Sigmoid colon (tissue), 6 donors: ENCODE measurements at regions not wholly inside any gene's neighbourhood (a gene's known extent, or its start where the extent isn't known, plus 50 kb on each side); places are given as distances from the start of the nearest gene placed in this dataset.

Experiments used
- DNase-seq: peaks from one replicate; pipeline ENCODE4 v3.0.0-alpha.2; 2019
- H3K27ac ChIP-seq, 4 donors: fragments of 200-600 bp; sonication (generic); one replicate each; pipeline ENCODE4 v1.5.1; 2016 to 2019; ENCODE audit warnings: mild to moderate bottlenecking in 1 of 4
- H3K27me3 ChIP-seq, 3 donors: fragments of 200-600 bp; sonication (generic); one replicate each; pipeline ENCODE4 v1.5.1; 2019; ENCODE audit warnings: mild to moderate bottlenecking in 1 of 3
- H3K36me3 ChIP-seq, 4 donors: fragments of 200-600 bp; sonication (generic); one replicate each; pipeline ENCODE4 v1.5.1; 2016 to 2019
- H3K4me1 ChIP-seq, 4 donors: fragments of 200-600 bp; sonication (generic); one replicate each; pipeline ENCODE4 v1.5.1; 2017 to 2019
- H3K4me3 ChIP-seq, 4 donors: fragments of 200-600 bp; sonication (generic); one replicate each; pipeline ENCODE4 v1.5.1; 2017 to 2019; ENCODE audit warnings: mild to moderate bottlenecking in 2 of 4, moderate library complexity in 1 of 4
- H3K9me3 ChIP-seq, 4 donors: fragments of 200-600 bp in 3 of 4; sonication (generic) in 3 of 4; one replicate each; pipeline versions ENCODE4 v1.5.1 to v1.6.1; 2013 to 2019
- CTCF ChIP-seq, 4 experiments: fragments of 450-650 bp in 3 of 4; fragments of 200-600 bp in 1 of 4; IDR thresholded peaks; one replicate each; pipeline ENCODE4 v1.5.1; 2016 to 2019; ENCODE audit warnings: antibody characterized with exemption in 4 of 4, mild to moderate bottlenecking in 3 of 4, moderate library complexity in 2 of 4
- EP300 ChIP-seq, 4 donors: sonication (generic); formaldehyde crosslinking; IDR thresholded peaks; one replicate each; pipeline ENCODE4 v1.6.1; 2017; ENCODE audit warnings: antibody characterized with exemption in 4 of 4
- POLR2A ChIP-seq, 2 donors: fragments of 450-650 bp; IDR thresholded peaks; one replicate each; pipeline ENCODE4 v1.6.1; 2016; ENCODE audit warnings: antibody characterized with exemption in 2 of 2, mild to moderate bottlenecking in 2 of 2, moderate library complexity in 2 of 2
- POLR2AphosphoS5 ChIP-seq, 4 donors: sonication (generic); formaldehyde crosslinking; IDR thresholded peaks; one replicate each; pipeline ENCODE4 v1.6.1; 2017; ENCODE audit warnings: antibody characterized with exemption in 4 of 4
- WGBS, 2 donors: extraction: QIAGEN DNeasy Blood & Tissue Kit; methylation state at CpG; one replicate each; pipeline ENCODE4 v1.1.7; 2013; 5-methylcytosine and 5-hydroxymethylcytosine counted together
- intact Hi-C: fragments of 100-400 bp; cut with DNase I; formaldehyde crosslinking; loops from one replicate; pipeline ENCODE4 v1.15.1; 2023
- donor health status: healthy with polysubstance abuse.
- donor health status: healthy.

DNA sequence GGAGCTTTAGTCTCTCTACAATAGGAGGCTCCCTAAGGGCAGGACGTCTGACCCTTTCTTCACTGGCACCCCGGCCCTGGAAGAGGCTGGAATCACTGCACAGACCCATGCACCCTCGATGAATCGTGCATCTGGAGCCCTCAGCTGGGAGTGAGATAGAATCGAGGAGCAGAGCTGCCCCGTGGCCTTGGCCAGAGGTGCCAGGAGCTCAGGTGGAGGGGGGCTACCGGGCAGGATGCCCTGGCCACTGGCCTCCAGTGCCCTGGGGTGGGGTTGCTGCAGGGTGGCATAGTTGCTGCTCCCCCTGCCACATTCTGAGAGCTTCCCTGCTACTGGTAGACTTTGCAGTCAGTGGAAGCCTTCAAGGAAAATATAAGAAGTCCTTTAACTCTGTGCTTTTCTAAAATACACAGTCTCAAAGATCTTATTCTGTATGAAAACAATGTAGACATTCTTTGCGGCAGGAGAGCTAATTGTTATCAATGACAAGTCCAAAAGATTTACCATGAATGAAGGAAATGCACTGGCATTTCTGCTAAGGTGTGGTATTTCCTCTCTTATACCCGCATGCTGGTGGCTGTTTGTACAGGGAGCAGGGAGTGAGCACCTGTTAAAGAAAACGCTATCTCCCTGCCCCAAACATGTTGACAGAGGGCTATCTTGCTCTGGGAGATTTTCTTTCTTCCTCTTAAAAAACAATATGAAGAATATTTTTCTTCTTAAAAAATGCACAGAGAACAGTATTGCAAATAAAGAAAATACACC, 122.8 kb downstream of the C6orf118 start:
- TF ChIP-seq EP300 (IDR thresholded peaks at IDR 0.05) (no peak), CTCF (IDR thresholded peaks at IDR 0.05) (no peak), POLR2A (IDR thresholded peaks at IDR 0.05) (no peak), POLR2AphosphoS5 (IDR thresholded peaks at IDR 0.05) (no peak)
- intact Hi-C loops = no loop called here
- no peak for DNase-seq
- Histone ChIP-seq H3K9me3 (peaks cover 0 to 8% (median under 1%) of the 10 kb centered on the region in 4 donors), H3K4me3 (no peak overlapping the region), H3K27ac (no peak overlapping the region), H3K27me3 (no peaks in the 10 kb centered on the region), H3K4me1 (no peaks in the 10 kb centered on the region), H3K36me3 (no peaks in the 10 kb centered on the region)
- WGBS, 2 donors = 55 to 69% methylated on average over 10 of the region's 10 CpGs

DNA sequence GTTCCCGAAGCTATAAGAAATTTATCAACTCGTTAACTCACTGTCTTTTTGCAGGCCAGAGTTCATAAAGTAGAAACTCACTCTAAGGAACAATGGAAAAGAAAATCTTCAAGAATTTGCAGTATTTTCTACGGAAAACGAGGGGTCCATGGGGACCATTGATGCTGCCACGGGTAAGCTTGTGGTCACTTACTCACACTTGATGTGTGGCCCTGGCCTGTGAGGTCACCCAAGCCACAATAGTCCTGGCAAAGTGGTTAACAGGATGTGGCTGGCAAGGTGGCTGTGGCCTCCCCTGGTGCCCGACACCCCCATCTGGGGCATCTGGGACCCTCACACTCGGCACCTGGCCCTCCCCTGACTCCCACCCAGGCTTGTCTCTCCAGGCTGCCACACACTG, 123.4 kb downstream of the C6orf118 start:
- WGBS, 2 donors = 76 to 79% methylated on average over 7 of the region's 7 CpGs

GRCh38 chr6:165184192-165184979, 125.0 kb downstream of the C6orf118 start:
- no peak overlapping the region for H3K4me3 ChIP-seq
- no peaks in the 10 kb centered on the region for H3K36me3 ChIP-seq
- WGBS, 2 donors = 51 to 75% methylated on average over 11 of the region's 11 CpGs
- H3K27ac ChIP-seq = no peak overlapping the region
- intact Hi-C loops = no loop called here
- no peaks in the 10 kb centered on the region for H3K4me1 ChIP-seq
- TF ChIP-seq POLR2A (IDR thresholded peaks at IDR 0.05) (no peak), CTCF (IDR thresholded peaks at IDR 0.05) (no peak), POLR2AphosphoS5 (IDR thresholded peaks at IDR 0.05) (no peak), EP300 (IDR thresholded peaks at IDR 0.05) (no peak)
- no peaks in the 10 kb centered on the region for H3K27me3 ChIP-seq
- DNase-seq = no peak
- peaks cover 0 to 8% (median under 1%) of the 10 kb centered on the region in 4 donors for H3K9me3 ChIP-seq

More for the DNA sequence above, 123.4 kb downstream of the C6orf118 start:
- no peak overlapping the region for H3K27ac ChIP-seq
- no peaks in the 10 kb centered on the region for H3K4me1 ChIP-seq
- no peaks in the 10 kb centered on the region for H3K36me3 ChIP-seq
- DNase-seq = no peak
- TF ChIP-seq EP300 (IDR thresholded peaks at IDR 0.05) = no peak
- no peak for TF ChIP-seq POLR2AphosphoS5 (IDR thresholded peaks at IDR 0.05)
- TF ChIP-seq POLR2A (IDR thresholded peaks at IDR 0.05) = no peak
- no peak for TF ChIP-seq CTCF (IDR thresholded peaks at IDR 0.05)
- intact Hi-C loops = no loop called here
- H3K9me3 ChIP-seq = peaks cover 0 to 8% (median under 1%) of the 10 kb centered on the region in 4 donors
- no peaks in the 10 kb centered on the region for H3K27me3 ChIP-seq
- H3K4me3 ChIP-seq = no peak overlapping the region

DNA sequence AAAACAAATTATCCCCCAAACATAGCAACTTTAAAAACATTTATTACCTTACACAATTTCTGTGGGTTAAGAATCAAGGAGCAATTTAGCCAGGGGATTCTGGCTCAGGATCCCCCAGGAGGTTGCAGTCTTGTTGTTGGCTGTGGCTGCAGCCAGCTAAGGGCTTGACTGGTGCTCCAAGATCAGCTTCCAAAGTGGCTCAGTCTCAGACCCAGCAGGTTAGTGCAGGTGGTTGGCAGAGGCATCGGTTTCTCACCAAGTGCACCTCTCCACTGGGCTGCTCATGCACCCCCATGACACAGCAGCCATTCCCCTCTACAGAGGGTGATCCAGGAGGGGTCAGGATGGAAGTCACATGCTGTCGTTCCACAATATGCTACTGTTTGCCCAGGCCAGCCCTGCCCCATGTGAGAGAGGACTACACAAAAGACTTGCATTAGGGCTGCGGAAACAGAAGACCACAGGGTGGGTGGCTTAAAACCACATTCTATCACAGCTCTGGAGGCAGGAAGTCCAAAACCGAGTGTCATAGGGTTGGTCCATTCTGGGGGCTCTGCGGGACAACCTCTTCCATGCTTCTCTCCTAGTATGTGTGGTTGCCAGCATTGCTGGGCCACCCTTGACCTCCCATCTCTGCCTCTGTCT, 125.8 kb downstream of the C6orf118 start:
- TF ChIP-seq EP300 (IDR thresholded peaks at IDR 0.05) = no peak
- Histone ChIP-seq H3K27ac (no peak overlapping the region), H3K36me3 (no peaks in the 10 kb centered on the region), H3K27me3 (no peaks in the 10 kb centered on the region), H3K4me3 (no peak overlapping the region), H3K4me1 (no peaks in the 10 kb centered on the region), H3K9me3 (peaks cover 0 to 8% (median under 1%) of the 10 kb centered on the region in 4 donors)
- WGBS, 2 donors = 64 to 67% methylated on average over 5 of the region's 5 CpGs
- no peak for DNase-seq
- intact Hi-C loops = no loop called here

GRCh38 chr6:165183071-165183470, 126.3 kb downstream of the C6orf118 start:
- Histone ChIP-seq H3K27me3 (no peaks in the 10 kb centered on the region), H3K27ac (no peak overlapping the region), H3K4me3 (no peak overlapping the region), H3K4me1 (no peaks in the 10 kb centered on the region), H3K9me3 (peaks cover 0 to 8% (median under 1%) of the 10 kb centered on the region in 4 donors), H3K36me3 (no peaks in the 10 kb centered on the region)
- TF ChIP-seq POLR2A (IDR thresholded peaks at IDR 0.05) (no peak), EP300 (IDR thresholded peaks at IDR 0.05) (no peak), CTCF (IDR thresholded peaks at IDR 0.05) (no peak), POLR2AphosphoS5 (IDR thresholded peaks at IDR 0.05) (no peak)
- DNase-seq = no peak
- intact Hi-C loops = no loop called here
